Fibroblast of pulmonary artery (primary cell): ENCODE measurements at regions not wholly inside any gene's neighbourhood (a gene's known extent, or its start where the extent isn't known, plus 50 kb on each side); places are given as distances from the start of the nearest gene placed in this dataset.
A peak's percentile ranks its signal among the peaks of the same experiment; 100 is the strongest.
"Not testable (repeated sequence)": the region's sequence is repeated elsewhere in the genome, so short reads cannot be mapped to it uniquely, and the experiment has no call there.

Source experiments
- DNase-seq: peaks from one replicate; pipeline ENCODE4 v3.0.0-alpha.2; 2010; ENCODE audit warnings: low read depth
- H3K4me3 ChIP-seq: replicated peaks from 2 replicates; pipeline ENCODE4 v1.5.1; 2011; ENCODE audit warnings: low read depth, mild to moderate bottlenecking, control low read depth, low read length, moderate library complexity
- TF ChIP-seq, protein P1 (sequence below): IDR thresholded peaks from 2 replicates; pipeline ENCODE4 v1.5.1; 2011; ENCODE audit warnings: mild to moderate bottlenecking, control low read depth, low read length, inconsistent platforms; ENCODE audit errors: missing control alignments

DNA sequence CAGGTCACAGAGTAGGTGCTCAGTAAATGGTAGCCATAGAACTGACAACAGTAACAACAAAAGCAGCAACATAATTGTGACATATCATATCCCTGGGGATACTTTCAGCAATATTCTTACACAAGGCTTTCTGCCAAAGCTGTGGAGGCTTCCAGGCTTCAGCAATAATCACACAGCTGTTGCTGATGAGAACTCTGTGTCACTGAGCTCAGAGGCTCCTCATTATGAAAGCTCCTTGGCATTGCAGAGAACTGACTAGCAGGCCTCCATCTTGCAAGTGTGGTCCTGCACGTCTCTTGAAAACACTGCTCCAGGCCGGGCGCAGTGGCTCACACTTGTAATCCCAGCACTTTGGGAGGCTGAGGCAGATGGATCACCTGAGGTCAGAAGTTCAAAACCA lies 97.3 kb upstream of the BTG1 start:
- H3K4me3 ChIP-seq, result no peak overlapping the region
- TF ChIP-seq, protein P1, sequence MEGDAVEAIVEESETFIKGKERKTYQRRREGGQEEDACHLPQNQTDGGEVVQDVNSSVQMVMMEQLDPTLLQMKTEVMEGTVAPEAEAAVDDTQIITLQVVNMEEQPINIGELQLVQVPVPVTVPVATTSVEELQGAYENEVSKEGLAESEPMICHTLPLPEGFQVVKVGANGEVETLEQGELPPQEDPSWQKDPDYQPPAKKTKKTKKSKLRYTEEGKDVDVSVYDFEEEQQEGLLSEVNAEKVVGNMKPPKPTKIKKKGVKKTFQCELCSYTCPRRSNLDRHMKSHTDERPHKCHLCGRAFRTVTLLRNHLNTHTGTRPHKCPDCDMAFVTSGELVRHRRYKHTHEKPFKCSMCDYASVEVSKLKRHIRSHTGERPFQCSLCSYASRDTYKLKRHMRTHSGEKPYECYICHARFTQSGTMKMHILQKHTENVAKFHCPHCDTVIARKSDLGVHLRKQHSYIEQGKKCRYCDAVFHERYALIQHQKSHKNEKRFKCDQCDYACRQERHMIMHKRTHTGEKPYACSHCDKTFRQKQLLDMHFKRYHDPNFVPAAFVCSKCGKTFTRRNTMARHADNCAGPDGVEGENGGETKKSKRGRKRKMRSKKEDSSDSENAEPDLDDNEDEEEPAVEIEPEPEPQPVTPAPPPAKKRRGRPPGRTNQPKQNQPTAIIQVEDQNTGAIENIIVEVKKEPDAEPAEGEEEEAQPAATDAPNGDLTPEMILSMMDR, result no peak
- peak; percentile 81 for DNase-seq

DNA sequence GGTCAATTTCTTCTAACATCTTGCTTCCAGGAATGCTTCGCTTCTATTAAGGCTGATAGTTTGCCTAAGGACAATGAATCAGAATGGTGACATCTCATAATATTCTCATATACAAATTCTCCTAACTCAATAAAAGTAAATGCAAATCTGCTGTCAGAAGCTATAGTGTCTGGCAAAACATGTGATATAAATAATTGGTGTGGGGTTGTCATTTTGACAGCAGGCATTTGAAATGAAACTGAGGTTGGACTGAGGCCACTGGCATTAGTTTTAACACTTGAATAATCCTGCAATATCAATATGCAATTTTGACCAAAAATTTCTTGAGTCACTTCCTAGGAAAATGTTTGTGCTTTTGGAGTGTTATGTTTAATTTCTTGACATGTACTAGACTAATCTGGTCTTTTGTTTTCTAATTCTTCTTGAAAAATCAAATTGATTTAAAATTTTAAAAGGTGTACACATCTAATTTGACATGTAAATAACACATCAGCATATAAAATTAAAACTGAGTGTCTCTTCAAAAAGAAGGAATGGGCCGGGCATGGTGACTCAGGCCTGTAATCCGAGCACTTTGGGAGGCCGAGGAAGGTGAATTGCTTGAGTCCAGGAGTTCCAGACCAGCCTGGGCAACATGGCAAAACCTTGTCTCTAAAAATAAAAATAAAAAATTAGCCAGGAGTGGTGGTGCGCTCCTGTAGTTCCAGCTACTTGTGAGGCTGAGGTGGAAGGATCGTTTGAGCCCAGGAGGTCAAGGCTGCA lies 92.3 kb upstream of the BTG1 start:
- TF ChIP-seq, protein P1, result no peak
- no peak overlapping the region for H3K4me3 ChIP-seq
- no peak for DNase-seq

DNA sequence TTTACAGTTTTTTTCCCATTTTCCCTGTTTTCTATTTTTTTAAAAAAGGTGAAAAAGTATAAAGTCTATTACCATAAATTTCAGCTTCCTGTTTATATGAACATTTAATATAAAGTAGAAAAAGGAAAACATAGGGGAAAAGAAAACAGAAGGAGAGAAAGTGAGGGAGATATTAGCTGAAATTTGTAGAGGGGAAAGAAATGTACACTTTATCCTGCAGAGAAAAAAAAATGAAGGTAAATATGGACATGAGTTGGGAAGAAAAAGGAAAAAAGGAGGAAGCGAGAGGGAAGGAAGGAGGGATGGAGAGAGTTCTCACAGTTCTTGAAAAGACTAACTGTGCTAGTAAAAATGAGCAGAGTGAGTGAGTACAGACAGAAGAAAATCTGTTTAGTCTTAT lies 91.6 kb upstream of the BTG1 start:
- DNase-seq, result no peak
- TF ChIP-seq, protein P1, result no peak

GRCh38 chr12:92235703-92236472 lies 90.2 kb upstream of the BTG1 start:
- H3K4me3 ChIP-seq, result no peak overlapping the region
- no peak for DNase-seq
- TF ChIP-seq, protein P1, result no peak

More for the DNA sequence above, 91.6 kb upstream of the BTG1 start:
- no peak overlapping the region for H3K4me3 ChIP-seq

GRCh38 chr12:92234533-92234932 lies 88.9 kb upstream of the BTG1 start:
- TF ChIP-seq, protein P1, result no peak
- DNase-seq, result no peak
- H3K4me3 ChIP-seq, result no peak overlapping the region

DNA sequence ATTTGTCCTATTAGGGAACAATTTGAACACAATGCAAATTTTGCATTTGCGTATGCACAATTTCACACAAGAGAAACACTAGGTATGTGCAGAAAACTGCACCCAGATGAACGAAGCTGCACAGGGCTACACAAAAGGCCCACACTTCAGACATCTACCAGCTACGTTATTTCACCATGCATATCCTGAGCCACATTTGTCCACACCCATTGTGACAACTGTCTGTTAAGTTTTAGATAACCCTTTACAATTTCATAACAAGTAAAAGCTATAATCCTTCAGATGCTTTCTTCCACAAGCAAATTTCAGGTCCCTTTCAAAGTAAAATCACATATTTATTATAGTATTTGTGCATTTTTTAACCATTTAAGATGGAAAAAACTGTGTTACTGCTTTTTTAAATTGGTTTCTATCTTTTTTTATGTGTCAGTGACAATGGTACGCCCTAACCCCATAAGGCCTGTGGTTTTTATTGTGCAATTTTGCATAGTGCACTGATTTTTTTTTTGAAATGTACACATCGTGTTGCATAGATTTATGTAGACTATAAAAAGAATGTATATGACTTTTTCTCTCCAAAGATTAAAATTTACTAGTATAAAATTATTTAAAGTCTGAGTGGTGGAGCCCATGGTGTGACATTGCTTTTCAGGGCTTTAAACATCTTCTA lies 87.8 kb upstream of the BTG1 start:
- no peak overlapping the region for H3K4me3 ChIP-seq
- DNase-seq, result no peak
- TF ChIP-seq, protein P1, result no peak

GRCh38 chr12:92232371-92232932 lies 86.8 kb upstream of the BTG1 start:
- not testable (repeated sequence) for DNase-seq, H3K4me3 ChIP-seq

GRCh38 chr12:92231945-92232344 lies 86.3 kb upstream of the BTG1 start:
- DNase-seq, H3K4me3 ChIP-seq: not testable (repeated sequence)

DNA sequence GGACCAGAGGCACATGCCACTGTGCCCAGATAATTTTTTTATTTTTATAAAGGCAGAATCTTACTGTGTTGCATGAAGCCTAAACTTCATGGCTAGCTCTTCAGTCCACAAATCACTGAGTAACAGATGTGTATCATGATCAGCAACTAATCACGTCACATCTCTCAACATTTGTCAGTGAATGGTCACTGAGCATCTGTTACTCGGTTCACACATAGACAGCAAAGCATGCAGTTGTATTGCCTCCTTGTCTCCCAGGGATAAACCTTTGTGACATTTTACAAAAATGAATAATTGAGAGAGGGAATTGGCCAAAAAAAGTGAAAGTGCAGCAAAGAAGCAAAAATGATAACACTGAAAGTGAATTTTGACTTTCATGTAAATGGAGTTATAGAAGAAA lies 85.9 kb upstream of the BTG1 start:
- DNase-seq, H3K4me3 ChIP-seq: not testable (repeated sequence)
